DOHH2 (cell line): ENCODE measurements at regions not wholly inside any gene's neighbourhood (a gene's known extent, or its start where the extent isn't known, plus 50 kb on each side); places are given as distances from the start of the nearest gene placed in this dataset.

ENCODE experiments used
- H3F3A ChIP-seq: fragments of 200-600 bp; sonication (generic), shearing (Covaris generic); 2 replicates; pipeline ENCODE4 v1.6.0; 2016; ENCODE audit warnings: antibody characterized with exemption, mild to moderate bottlenecking; ENCODE audit not compliant: control insufficient read depth, insufficient read depth
- H3K27ac ChIP-seq: fragments of 200-600 bp; sonication (generic); 2 replicates; pipeline ENCODE4 v1.5.1; 2014; ENCODE audit warnings: low read depth, mild to moderate bottlenecking, low read length, moderate library complexity
- H3K27me3 ChIP-seq: fragments of 200-600 bp; sonication (generic); 2 replicates; pipeline ENCODE4 v1.6.1; 2014; ENCODE audit warnings: mild to moderate bottlenecking, low read length, mixed read lengths; ENCODE audit not compliant: control insufficient read depth
- H3K36me3 ChIP-seq: fragments of 200-600 bp; sonication (generic); 2 replicates; pipeline ENCODE4 v1.6.1; 2014; ENCODE audit warnings: mild to moderate bottlenecking, low read length, moderate library complexity, mixed read lengths; ENCODE audit not compliant: control insufficient read depth
- H3K4me1 ChIP-seq: fragments of 200-600 bp; sonication (generic); 2 replicates; pipeline ENCODE4 v1.6.1; 2014; ENCODE audit warnings: mild to moderate bottlenecking, low read length, mixed read lengths; ENCODE audit not compliant: control insufficient read depth
- H3K4me2 ChIP-seq: fragments of 200-600 bp; sonication (generic); 2 replicates; pipeline ENCODE4 v1.6.0; 2014; ENCODE audit warnings: mild to moderate bottlenecking, low read length, moderate library complexity
- H3K4me3 ChIP-seq: fragments of 200-600 bp; sonication (generic); 2 replicates; pipeline ENCODE4 v1.5.1; 2014; ENCODE audit warnings: mild to moderate bottlenecking, low read length, mixed read lengths
- H3K79me2 ChIP-seq: fragments of 200-600 bp; sonication (generic); 2 replicates; pipeline ENCODE4 v1.6.1; 2014; ENCODE audit warnings: mild to moderate bottlenecking, low read length, mixed read lengths; ENCODE audit not compliant: control insufficient read depth
- H3K9me2 ChIP-seq: fragments of 200-600 bp; sonication (generic); replicated peaks from 2 replicates; pipeline ENCODE4 v1.6.1; 2014; ENCODE audit warnings: mild to moderate bottlenecking, low read length, mixed read lengths; ENCODE audit not compliant: control insufficient read depth
- H3K9me3 ChIP-seq: fragments of 200-600 bp; sonication (generic); 2 replicates; pipeline ENCODE4 v1.6.1; 2014; ENCODE audit warnings: antibody characterized with exemption, low read length, mixed read lengths; ENCODE audit not compliant: control insufficient read depth, insufficient read depth
- H4K20me1 ChIP-seq: fragments of 200-600 bp; sonication (generic); 2 replicates; pipeline ENCODE4 v1.6.0; 2014; ENCODE audit warnings: low read depth, mild to moderate bottlenecking, antibody characterized with exemption, low read length, moderate library complexity; ENCODE audit not compliant: control insufficient read depth, insufficient read depth
- EZH2phosphoT487 ChIP-seq: fragments of 200-600 bp; sonication (generic); IDR thresholded peaks from 2 replicates; pipeline ENCODE4 v1.6.1; 2017; ENCODE audit warnings: borderline replicate concordance, mild to moderate bottlenecking, antibody characterized with exemption, low read length, moderate library complexity, mixed read lengths
- TF ChIP-seq, protein P1 (sequence below): fragments of 200-600 bp; sonication (generic); IDR thresholded peaks from one replicate; pipeline ENCODE4 v1.5.1; 2014; ENCODE audit warnings: antibody characterized with exemption, mild to moderate bottlenecking, low read depth, low read length; ENCODE audit not compliant: poor library complexity, severe bottlenecking

DNA sequence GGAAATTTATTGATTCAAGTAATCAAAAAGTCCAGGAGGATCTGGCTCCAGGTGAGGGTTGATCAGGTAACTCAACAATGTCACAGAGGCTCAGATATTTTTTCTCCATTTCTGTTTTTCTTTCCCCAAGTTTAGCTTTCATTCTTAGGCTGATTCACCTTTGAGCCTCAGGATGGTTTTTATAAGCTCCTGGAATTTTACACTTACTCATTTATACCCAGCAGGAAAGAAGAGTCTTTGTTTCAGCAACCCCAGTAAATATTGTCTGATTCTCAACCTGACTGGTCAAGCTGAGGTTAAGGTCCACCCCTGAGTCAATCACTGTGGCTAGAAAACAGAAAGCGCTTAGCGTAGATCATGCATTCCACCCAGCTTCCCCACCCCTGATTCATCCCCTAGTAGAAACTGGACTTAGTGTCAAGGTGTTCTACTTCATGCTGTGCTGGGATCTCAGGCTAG is 500.6 kb downstream of the KIF4B start:
- Histone ChIP-seq H3K27me3 (no peaks in the 10 kb centered on the region), H3K9me3 (no peaks in the 10 kb centered on the region), H3K9me2 (no peaks in the 10 kb centered on the region), H3K4me3 (no peak overlapping the region), H3K4me1 (no peaks in the 10 kb centered on the region), H3K36me3 (no peaks in the 10 kb centered on the region), H3F3A (no peaks in the 10 kb centered on the region), H3K4me2 (no peak overlapping the region), H4K20me1 (no peaks in the 10 kb centered on the region), H3K27ac (no peak overlapping the region), H3K79me2 (no peaks in the 10 kb centered on the region)
- TF ChIP-seq EZH2phosphoT487: no peak
- TF ChIP-seq, protein P1, sequence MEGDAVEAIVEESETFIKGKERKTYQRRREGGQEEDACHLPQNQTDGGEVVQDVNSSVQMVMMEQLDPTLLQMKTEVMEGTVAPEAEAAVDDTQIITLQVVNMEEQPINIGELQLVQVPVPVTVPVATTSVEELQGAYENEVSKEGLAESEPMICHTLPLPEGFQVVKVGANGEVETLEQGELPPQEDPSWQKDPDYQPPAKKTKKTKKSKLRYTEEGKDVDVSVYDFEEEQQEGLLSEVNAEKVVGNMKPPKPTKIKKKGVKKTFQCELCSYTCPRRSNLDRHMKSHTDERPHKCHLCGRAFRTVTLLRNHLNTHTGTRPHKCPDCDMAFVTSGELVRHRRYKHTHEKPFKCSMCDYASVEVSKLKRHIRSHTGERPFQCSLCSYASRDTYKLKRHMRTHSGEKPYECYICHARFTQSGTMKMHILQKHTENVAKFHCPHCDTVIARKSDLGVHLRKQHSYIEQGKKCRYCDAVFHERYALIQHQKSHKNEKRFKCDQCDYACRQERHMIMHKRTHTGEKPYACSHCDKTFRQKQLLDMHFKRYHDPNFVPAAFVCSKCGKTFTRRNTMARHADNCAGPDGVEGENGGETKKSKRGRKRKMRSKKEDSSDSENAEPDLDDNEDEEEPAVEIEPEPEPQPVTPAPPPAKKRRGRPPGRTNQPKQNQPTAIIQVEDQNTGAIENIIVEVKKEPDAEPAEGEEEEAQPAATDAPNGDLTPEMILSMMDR: no peak

DNA sequence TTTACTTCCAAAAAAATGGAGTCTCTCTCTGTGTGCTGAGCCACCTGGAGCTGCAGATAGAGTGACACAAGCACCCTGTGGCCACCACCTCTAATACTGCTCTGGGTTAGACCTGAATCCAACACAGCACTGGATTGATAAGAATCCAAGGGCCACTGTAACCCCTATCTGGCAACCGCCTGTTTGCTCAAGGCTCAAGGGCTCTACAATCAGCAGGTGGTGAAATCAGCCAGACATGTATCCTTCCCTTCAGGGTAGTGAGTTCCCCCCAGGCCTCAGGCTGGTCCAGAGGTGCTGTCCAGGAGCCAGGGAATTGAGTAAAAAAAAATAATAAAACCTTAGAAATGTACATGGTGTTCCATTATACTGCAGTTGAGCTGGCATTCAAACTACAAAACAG is 509.0 kb downstream of the KIF4B start:
- H3K9me2 ChIP-seq: peaks cover 2% of the 10 kb centered on the region; the same call in 1 of the 2 replicates
- TF ChIP-seq EZH2phosphoT487: no peak
- TF ChIP-seq, protein P1: no peak
- no peaks in the 10 kb centered on the region for H3F3A ChIP-seq

DNA sequence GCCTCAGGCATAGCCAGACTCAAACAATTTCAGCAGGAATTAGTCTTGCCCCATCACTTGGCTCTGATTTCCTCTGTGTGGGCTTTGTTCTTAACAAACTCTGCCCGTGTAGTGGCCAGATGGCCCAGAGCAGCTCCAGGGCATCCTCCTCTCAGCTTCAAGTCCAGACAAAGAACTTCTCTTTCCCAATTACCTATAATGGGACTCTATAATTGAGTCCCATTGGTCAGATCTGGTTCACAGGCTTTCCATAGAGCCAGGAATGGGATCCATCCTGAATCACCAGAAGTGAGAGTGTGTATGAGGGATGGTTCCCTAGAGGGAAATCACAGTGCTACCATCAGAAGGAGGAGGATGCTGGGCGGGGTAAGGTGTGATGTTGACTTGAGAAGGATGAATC is 515.8 kb downstream of the KIF4B start:
- peaks cover 2% of the 10 kb centered on the region; the same call in 1 of the 2 replicates for H3K9me2 ChIP-seq
- no peaks in the 10 kb centered on the region for H3F3A ChIP-seq
- H3K9me3 ChIP-seq: no peaks in the 10 kb centered on the region
- H3K79me2 ChIP-seq: no peaks in the 10 kb centered on the region
- H3K27ac ChIP-seq: no peak overlapping the region
- no peaks in the 10 kb centered on the region for H4K20me1 ChIP-seq
- no peaks in the 10 kb centered on the region for H3K36me3 ChIP-seq
- H3K4me3 ChIP-seq: no peak overlapping the region
- no peaks in the 10 kb centered on the region for H3K27me3 ChIP-seq
- H3K4me2 ChIP-seq: no peak overlapping the region
- no peaks in the 10 kb centered on the region for H3K4me1 ChIP-seq
- TF ChIP-seq, protein P1: no peak
- no peak for TF ChIP-seq EZH2phosphoT487

More for the DNA sequence above, 509.0 kb downstream of the KIF4B start:
- Histone ChIP-seq H3K79me2 (no peaks in the 10 kb centered on the region), H3K4me3 (no peak overlapping the region), H3K4me1 (no peaks in the 10 kb centered on the region), H3K9me3 (no peaks in the 10 kb centered on the region), H4K20me1 (no peaks in the 10 kb centered on the region), H3K27me3 (no peaks in the 10 kb centered on the region), H3K27ac (no peak overlapping the region), H3K4me2 (no peak overlapping the region), H3K36me3 (no peaks in the 10 kb centered on the region)
